RWPE1 (cell line): ENCODE measurements at regions not wholly inside any gene's neighbourhood (a gene's known extent, or its start where the extent isn't known, plus 50 kb on each side); places are given as distances from the start of the nearest gene placed in this dataset.

Experiments
- CTCF ChIA-PET: fragments of 350-600 bp; sonication (Branson Sonifier 250); formaldehyde crosslinking; extraction: SDS; loops from one replicate; lab custom pipeline; 2021; lab: Yijun Ruan, JAX
- POLR2A ChIA-PET: fragments of 400-600 bp; formaldehyde crosslinking; extraction: SDS; loops from one replicate; lab custom pipeline; 2020; ENCODE audit warnings: antibody characterized with exemption; ENCODE audit not compliant: low non-redundant PET; lab: Yijun Ruan, JAX
- DNase-seq: peaks from one replicate; pipeline ENCODE4 v3.0.0; 2012; ENCODE audit warnings: low spot score
- H3K27ac ChIP-seq: fragments of 450-650 bp; 2 replicates; pipeline ENCODE4 v1.5.1; 2017
- CTCF ChIP-seq: fragments of 450-650 bp; conservative IDR thresholded peaks from 2 replicates; pipeline ENCODE4 v1.5.1; 2017; ENCODE audit warnings: low read depth, mild to moderate bottlenecking

GRCh38 chr7:96638669-96639068, 71.0 kb downstream of the SEM1 start:
- no peak for TF ChIP-seq CTCF
- POLR2A ChIA-PET, result no interaction called here
- DNase-seq, result no peak
- CTCF ChIA-PET, result no interaction called here
- no peak overlapping the region for H3K27ac ChIP-seq

- no peak for TF ChIP-seq CTCF
- H3K27ac ChIP-seq, result no peak overlapping the region
- POLR2A ChIA-PET, result no interaction called here
- DNase-seq, result no peak
- CTCF ChIA-PET, result no interaction called here
These were observed 72.1 kb downstream of the SEM1 start for GRCh38 chr7:96637522-96637921.

GRCh38 chr7:96636979-96637378, 72.7 kb downstream of the SEM1 start:
- no peak for DNase-seq
- ChIA-PET CTCF (interaction anchor here (0.7 kb wide), 1 partner anchor 23 kb away, joined by 3 read pairs; no protein-coding TSS in a partner anchor), POLR2A (no interaction called here)
- H3K27ac ChIP-seq, result no peak overlapping the region
- no peak for TF ChIP-seq CTCF

- no peak for DNase-seq
- no peak overlapping the region for H3K27ac ChIP-seq
- no peak for TF ChIP-seq CTCF
- ChIA-PET POLR2A (no interaction called here), CTCF (interaction anchor here (0.7 kb wide), 1 partner anchor 22 kb away, joined by 3 read pairs; no protein-coding TSS in a partner anchor)
These were observed 73.2 kb downstream of the SEM1 start for GRCh38 chr7:96636342-96636860.

GRCh38 chr7:96629884-96630283, 79.8 kb downstream of the SEM1 start:
- CTCF ChIA-PET, result interaction anchor here (0.6 kb wide), 1 partner anchor 26 kb away, joined by 3 read pairs; no protein-coding TSS in a partner anchor
- TF ChIP-seq CTCF, result no peak
- DNase-seq, result no peak
- POLR2A ChIA-PET, result no interaction called here
- H3K27ac ChIP-seq, result no peak overlapping the region

GRCh38 chr7:96624954-96625353, 84.7 kb downstream of the SEM1 start:
- ChIA-PET POLR2A (no interaction called here), CTCF (no interaction called here)
- DNase-seq, result no peak
- no peak for TF ChIP-seq CTCF
- H3K27ac ChIP-seq, result no peak overlapping the region
